Nucleus accumbens (tissue), 56 donors: ENCODE measurements at regions not wholly inside any gene's neighbourhood (a gene's known extent, or its start where the extent isn't known, plus 50 kb on each side); places are given as distances from the start of the nearest gene placed in this dataset.

Source experiments
- DNase-seq, 56 donors: peaks; one replicate each; lab custom pipeline; 2025; lab: John Stamatoyannopoulos, UW

DNA sequence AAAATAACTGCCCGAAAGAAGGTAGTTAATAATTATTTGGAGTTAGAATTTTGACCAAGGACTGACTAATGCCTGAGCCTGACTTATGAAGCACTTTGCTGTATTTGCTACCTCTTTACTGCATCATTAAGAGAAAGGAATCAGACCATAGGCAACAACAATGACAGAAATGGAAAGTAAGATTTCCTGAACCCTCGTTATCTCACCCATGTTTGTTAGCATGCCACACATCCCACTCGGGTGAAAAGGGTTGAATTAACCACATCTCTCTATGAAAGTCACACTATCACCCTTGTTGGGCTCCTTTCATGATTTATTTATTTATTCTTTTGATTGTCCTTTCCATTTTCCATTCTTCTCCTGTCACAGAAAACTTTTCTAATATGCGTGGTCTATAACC is 59.6 kb downstream of the OLIG3 start:
- DNase-seq = no peak

DNA sequence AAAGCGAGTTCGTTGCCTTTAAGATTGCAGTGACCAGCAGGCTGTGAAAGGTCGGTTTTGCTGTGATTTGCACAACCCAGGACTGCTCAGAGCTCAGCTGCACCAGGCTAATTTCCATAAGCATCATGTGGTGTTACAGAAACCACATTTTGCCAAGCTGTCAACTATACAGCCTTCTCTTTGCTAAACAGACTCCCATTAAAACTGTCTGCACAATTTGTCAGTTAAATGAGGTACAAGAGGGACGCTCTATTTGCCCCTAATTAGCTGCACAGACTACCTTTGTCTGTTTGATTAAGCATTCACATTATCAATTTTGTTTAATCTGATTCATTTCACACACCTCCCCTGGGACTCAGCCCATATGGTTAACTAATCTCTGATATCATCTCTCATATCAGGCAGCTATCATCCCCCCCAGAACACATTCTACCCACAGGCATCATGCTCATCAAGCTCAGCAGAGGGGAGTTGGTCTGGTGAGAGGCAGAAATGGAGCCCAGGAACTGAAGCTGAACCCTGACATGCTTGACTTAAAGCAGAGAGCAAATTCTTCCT is 62.1 kb downstream of the OLIG3 start:
- DNase-seq = no peak

DNA sequence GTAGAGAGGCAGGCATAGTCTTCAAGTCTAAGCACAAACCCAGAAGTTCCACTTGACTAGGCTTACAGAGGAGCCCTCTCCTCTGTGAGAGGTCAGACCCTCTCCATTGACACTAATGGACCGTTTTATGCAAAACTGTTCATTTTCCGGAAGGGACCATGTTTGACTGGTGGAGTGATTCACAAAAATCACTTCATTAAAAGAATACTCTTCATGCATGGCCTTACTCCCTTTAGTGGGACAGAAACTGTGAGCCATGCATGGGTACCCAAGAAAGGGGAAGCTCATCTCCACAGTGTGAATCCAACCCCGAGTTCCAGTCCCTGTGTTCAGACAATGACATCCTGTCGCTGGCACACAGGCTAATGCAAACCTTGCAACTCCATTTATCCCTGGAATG is 63.2 kb downstream of the OLIG3 start:
- no peak for DNase-seq

DNA sequence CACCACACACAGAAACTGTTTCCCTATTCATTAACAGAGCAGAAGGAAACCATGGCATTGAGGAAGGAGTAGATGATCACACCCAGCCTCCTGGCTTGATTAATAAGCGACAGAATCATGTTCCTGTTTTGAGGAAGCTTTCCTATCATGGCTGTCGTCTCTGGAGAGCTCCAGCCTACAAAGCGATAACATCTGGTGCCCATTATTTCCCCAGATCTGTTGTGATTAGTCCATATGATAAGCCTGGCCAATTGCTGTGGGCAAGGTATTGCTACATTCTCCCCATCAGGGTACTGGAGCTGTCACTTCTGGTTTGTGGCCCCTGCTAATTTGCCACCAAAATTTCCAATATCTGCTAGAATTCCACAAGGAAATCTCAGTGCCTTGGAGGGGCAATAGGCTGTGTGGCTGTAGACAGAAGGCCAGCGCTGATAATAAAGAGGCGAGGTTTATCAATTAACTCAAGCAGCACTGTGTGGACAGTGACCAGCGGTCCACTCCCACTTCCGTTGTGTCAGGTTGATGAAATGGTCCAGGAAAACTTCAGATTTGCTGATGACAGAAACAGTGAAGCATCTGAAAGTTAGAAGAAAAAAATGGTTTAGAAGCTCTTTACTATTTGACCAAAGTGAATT is 66.4 kb downstream of the OLIG3 start:
- no peak for DNase-seq

DNA sequence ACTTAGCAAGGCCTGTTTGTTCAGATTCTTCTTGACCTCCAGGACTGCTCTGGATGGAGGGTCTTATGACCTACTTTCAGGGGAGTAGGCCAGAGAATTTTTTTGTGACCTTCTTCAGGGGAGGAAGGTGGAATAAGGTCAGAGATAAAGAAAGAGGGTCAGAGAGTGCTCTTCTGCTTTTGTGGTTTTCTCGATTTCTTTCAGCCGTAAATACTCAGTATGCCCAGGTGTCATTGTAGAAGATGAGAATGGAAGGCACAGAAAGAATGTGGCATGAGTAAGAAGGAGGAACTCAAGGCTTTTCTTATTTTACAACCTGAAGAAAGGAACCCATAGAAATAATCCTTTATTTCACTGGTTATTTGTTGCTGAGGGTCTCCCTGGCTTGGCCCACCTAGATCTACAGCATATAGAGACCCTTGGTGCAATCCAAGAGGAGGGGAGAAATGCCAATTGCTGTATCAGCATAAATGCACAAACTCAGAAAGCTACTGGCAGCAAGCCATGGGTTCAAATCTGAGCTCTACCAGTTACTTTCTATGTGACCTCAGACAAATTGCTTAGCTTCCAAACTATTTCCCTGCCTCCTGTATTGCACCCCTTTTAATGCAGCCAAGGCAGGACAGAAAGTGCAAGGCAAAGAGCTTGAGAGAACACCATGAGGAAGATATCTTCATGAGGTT is 68.0 kb downstream of the OLIG3 start:
- DNase-seq = no peak

DNA sequence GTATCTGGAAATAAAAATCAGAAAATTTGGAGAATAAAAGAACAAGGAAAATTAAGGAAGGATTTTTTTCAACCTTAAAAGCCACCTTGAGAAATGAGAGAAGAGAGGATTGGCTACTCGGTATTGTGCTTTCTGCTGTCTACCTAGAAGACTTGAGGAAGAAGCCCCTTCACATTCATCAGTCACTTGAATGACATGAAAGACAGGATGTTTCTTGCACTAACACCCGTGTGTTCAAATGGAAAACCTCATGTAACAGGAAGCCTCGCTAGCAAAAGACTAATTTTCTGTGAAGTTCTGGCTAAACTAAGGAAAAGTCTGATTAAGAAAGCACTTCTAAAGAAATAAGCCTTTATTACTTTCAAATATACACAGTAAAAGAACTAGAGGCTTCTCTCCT is 69.9 kb downstream of the OLIG3 start:
- DNase-seq = no peak

DNA sequence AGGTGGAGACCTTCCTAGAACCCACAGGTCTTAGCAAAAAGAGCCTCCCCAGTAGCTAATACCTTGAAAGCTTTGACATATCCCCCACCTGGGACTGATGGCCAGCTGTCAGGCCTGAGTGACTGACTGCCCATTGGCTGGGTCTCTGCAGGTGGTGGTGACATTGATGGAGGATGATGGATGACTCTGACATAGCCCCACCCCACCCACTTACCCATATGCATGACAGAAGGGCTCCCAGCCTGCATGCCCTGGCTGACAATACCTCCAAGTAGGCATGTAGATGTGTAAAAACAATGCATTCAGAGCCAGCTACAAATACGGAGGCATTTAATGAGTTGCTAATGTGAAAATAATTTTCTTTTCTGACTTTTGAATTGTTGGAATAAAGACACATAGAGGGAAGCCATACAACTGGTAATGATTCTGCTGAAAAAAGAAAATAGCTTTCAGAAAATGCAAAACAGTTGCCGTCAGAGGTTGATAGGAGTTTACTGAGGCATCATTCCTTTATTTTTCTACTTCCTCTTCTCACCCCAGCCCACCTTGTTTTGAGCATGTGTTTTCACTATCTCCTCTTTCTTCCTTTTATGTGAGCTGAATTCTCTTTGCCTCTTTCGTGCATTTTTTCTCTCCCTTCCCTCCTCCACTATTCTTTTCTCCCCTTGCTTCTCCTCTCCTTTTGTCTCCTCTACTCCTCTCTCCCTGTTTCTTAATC is 70.6 kb downstream of the OLIG3 start:
- no peak for DNase-seq

DNA sequence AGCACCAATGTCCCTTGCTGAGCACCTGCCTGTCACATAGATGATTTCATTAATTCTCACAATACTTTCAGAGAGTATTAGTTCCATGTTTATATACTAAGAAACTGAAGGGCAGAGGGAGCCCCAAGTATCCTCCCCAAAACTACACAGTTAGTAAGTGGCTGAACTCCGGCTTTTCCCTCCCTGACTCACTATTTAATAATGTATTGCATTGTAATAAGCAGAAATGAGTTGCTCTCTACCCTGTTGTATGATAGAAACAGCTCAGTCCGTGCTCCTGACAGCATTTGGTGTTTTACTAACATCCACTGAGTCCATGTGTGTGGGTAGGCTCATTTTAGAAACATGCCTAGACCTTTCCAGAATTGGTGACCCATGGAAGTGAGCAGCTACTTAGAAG is 76.8 kb downstream of the OLIG3 start:
- no peak for DNase-seq

DNA sequence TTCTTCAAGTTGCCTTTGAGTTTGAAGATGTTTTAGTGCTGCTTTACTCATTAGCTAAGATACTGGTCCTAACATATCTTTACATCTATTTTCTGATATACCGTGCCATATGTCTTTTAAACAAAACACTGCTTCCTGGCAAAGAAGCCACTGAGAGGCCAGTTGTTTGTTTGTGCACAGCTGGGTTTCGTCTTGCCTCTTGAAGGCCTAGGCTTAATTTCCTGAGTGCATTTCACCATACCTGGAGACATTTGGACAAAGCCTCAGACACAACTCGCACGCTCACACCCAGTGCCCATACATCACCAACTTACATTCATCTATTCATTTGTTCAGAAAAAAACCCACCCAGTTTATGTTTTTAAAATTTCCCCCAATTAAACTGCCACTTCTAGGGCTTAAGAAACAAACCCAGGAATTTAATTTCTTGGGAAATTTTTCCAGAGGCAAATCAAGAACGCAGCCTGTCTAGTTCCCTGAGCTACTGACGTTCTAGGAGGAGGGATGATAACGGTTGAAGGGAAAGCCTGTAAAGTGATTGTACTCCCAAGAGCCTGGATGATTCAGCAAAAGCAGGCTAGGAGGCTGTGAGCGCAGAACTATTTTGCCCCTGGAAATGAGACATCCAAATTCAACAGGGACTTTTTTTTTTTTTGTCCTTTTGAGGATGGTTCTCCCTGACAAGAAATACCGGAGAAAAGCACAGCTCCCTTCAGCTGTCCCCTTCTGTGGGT is 77.7 kb downstream of the OLIG3 start:
- no peak for DNase-seq

DNA sequence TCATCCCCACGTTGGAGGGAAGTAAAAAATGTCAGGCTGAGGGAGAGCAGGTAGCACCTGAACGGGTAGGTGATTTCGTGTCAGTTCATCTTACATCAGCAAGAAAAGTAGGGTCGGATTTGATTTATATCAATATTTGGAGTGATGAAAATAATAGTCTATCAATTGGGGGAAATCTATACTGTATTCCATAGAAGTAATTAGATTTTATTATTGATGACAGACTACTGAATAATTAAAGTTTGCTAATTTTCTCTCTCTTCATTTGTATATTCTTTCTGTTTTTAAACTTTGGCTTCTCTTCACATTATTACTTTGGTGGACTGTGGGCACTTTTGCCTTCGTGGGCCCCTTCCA is 78.4 kb downstream of the OLIG3 start:
- DNase-seq = no peak

DNA sequence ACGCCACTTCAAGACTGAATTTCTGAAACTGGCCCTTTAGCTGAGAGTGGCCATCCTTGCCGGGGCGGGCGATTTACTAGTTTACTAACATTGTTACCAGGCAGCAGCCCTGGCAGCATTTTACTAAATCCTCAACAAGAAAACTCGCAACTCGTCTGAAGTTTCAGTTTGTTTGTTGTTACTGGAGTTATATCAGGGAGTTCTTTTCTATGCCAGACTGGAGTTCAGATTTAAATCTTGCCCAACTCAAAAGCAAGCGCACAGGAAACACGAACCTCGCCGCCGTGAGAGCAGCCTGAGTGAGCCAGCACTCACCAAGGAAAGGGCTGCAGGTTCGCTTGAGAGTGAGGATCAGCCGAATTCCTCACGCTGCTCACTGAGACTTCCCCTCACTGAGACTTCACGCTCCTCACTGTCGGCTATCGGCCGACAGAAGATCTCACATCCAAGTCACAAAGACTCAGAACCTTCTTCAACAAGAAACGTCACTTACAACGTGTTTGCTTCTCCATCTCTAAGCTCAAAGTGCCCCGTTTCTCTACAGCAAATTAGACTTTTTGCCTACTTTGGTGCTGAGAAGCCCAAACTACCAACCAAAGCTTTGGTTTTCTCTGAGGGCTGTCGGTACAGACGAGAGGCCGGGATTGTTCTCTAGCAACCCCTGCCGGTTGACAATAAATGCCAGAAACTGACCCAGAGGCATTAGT is 78.9 kb downstream of the OLIG3 start:
- DNase-seq = peak in 47 of 56 donors; percentile 2 to 79 (median 45)

DNA sequence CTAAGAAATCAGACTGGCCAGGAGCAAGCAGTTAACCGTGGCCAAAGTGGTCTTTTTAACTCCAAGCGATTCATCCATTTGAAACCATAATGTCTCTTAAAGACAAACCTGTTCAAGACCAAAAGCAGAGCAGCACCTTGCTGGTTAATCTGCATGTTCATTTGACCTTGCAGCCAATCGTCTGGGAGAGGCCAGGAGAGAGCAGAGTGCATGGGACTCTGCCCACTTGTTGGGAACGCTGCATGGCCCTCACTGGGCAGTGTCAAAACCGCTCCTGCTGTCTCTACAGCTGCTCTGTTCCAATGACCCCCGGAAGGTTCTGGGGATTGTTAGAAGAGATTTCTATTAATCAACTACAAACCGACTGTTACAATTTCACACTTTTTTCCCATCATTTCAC is 79.6 kb downstream of the OLIG3 start:
- DNase-seq = peak in 2 of 56 donors; percentile 7 to 10

DNA sequence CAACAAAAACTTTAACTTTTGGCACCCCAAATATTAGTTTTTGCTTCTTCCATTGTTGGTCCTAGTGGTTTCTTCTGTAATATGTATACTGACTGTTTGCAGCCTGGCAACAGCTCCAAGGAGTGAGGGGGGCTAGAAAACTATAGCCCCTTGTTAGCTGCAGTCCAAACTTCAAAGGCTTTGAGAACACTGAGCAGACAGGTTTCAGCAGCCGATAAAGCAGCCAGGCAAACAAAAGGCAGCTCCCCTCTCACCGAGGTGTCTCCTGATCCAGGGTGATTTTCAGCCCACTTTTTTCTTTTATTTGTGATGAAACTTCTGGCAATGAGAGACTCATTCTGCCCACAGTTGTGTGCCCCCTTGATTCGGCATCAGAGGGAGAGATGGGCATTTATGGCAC is 80.7 kb downstream of the OLIG3 start:
- DNase-seq = no peak

DNA sequence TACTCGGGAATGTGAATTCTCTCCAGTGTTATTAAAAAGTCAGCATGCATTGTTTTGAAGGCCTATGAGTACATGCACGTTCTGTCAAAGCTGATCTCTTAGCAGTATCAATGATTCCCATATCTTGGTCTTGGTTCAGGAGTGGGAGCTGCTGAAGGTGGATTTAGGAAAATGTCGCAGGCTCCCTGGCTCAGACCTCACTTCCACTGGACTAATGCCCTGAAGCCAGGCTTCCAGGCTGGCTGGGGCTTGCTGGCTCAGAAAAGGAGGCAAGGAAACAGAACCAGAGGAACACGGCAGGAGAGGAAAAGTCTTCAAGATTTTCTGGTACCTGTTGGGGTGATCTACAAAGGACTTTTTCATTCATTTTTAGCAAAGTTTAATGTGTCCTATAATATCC is 81.6 kb downstream of the OLIG3 start:
- DNase-seq = no peak

DNA sequence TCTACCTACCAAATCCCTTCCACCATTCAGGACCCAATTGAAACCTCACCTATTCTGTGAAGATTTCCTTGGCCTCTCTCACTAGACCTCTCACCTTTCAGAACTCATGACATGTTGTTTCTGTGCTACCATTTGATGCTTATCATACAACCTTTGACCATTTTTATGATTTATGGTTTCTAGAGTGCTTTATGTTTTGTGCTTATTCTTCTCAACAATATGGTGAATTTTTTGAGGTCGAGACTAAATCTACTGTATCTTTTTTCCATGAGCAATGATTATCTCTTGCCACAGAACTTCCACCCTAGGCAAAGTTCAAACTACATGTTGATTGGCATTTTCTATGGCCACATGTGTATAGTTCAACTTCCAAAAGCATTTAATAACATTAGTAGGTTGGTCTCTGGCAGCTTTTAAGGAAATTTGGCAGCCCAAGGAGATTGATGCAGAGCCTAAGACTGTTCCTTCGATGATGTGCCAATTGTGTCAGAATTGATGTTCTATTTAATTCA is 84.9 kb downstream of the OLIG3 start:
- DNase-seq = no peak

DNA sequence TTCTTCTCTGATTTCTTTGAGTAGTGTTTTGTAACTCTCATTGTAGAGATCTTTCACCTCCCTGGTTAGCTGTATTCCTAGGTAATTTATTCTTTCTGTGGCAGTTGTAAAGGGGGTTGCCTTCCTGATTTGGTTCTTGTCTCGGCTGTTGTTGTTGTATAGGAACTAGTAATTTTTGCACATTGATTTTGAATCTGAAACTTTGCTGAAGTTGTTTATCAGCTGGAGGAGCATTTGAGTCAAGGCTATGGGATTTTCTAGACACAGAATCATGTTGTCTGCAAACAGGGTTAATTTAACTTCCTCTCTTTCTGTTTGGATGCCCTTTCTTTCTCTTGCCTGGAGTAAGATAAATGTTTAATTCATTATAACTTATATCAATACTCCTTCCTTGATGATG is 86.4 kb downstream of the OLIG3 start:
- no peak for DNase-seq

DNA sequence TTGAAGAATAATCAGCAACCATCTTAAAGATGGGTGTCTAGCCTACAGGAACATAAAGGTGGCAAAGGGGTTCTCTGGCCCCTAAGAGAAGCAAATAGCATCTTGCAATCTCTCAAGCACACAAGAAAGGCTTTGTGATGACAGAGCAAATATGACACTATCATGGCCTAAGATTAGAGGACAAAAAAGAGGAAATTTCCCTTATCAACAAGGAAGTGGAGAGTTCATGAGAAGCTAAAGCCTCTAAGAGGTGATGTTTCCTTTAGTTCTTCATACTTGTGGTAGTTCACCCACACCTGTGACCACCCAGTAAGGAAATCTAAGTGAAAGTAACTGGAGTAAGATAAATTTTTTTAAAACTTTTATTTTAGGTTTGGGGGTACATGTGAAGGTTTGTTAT is 88.4 kb downstream of the OLIG3 start:
- no peak for DNase-seq

DNA sequence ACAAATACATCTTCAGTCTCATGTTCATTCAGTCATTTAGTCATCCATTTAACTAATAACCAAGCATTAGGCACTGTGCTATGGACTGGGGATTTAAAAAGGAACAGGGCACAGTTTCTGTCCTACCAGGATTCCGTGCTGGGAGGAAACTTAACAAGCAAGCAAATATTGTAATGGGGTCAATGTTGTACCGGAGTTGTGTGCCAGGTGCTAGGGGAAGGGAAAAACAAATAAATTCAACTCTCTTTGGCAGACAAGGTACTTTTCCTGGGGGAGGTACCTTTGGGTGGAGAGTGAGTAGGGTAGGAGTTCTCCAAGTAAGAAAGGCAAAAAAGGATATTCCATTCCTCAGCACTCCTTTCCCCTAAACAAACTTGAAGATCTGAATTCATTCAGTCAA is 90.3 kb downstream of the OLIG3 start:
- DNase-seq = no peak

DNA sequence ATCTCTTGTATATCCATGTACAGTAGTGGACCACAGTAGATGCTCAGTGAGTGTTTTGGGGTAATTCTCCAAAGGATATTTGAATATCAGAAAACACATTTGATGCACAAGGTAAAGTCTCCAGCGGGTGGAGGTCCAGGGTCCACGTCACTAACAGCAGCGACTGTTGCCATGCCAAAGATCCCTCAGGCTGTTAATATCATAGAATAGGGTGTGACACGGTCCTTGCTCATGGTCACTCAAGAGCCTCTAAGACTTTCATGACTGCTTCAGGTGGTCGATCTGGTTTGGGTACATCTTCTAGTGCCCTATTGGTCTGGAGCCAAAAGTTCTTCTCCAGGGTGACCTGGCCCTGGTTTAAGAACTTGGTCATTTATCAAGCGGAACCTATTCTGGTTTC is 90.8 kb downstream of the OLIG3 start:
- DNase-seq = no peak

DNA sequence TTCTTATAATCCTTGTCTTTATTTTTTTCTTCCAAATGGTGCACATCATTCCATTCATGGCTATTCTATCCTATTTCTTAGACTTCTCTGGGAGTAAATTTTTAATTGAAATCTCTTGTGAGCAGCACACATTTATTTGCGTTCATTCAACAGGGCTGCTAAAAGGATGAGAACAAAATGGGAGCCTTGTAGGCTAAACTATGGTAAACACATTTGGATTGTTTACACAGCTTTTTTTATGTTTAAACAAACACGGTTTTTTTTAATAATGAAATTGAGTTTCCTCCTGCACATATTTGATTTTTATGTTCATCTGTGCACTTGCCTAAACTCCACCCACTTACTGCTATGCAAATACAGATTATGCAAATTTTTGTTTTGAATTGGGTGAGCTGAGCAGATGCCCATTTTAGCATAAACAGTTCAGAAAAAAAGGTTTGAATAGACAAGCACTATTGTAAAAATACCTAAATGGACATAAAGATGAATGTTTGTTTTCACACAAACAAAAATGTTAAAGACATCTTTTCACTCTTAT is 92.0 kb downstream of the OLIG3 start:
- DNase-seq = no peak
